ENCODE measurements at regions not wholly inside any gene's neighbourhood (a gene's known extent, or its start where the extent isn't known, plus 50 kb on each side); places are given as distances from the start of the nearest gene placed in this dataset.

DNA sequence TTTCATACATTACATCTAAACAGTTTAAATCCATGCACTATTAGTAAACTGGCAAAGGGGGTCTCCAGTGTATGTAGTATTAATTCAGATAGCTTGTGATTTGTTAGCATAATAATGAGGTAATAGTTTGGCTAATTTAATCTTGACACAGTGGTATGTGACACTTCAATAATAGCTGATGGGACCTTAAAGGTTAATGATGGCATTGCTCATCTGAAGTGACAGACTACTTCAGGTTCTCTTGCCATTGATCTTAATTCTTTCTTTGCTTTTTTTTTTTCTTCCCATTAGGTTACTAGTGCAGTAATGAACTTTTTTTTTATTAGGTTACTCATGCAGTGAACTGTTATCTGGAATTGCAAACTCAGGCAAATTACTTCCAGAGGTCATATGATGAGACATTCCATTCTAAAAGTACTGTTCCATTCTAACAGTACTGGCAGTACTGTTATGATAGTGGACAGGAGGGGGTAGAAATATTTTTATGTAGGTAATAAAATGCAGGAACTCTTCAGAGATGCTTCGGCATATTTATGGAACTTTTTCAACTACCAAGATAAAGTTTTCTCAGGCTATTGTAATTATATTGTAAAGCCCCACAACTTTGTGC is 911.3 kb upstream of the LCORL start:
- no peak overlapping the region for H3K4me3 ChIP-seq
- H3K27me3 ChIP-seq: no peaks in the 10 kb centered on the region
- H3K4me1 ChIP-seq (replicated peaks in 1 of 2): no peaks in the 10 kb centered on the region
- TF ChIP-seq, protein P1, sequence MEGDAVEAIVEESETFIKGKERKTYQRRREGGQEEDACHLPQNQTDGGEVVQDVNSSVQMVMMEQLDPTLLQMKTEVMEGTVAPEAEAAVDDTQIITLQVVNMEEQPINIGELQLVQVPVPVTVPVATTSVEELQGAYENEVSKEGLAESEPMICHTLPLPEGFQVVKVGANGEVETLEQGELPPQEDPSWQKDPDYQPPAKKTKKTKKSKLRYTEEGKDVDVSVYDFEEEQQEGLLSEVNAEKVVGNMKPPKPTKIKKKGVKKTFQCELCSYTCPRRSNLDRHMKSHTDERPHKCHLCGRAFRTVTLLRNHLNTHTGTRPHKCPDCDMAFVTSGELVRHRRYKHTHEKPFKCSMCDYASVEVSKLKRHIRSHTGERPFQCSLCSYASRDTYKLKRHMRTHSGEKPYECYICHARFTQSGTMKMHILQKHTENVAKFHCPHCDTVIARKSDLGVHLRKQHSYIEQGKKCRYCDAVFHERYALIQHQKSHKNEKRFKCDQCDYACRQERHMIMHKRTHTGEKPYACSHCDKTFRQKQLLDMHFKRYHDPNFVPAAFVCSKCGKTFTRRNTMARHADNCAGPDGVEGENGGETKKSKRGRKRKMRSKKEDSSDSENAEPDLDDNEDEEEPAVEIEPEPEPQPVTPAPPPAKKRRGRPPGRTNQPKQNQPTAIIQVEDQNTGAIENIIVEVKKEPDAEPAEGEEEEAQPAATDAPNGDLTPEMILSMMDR (IDR thresholded peaks at IDR 0.05): no peak
- TF ChIP-seq POLR2A (IDR thresholded peaks at IDR 0.05): no peak
- intact Hi-C loops (cut with DNase I): loop anchor here in 1 of 2 donors (10.0 kb wide), 1 partner anchor 248 kb away; no protein-coding TSS in a partner anchor
- 79 to 86% (median 83%) methylated on average over 1 of the region's 1 CpG for WGBS, 4 donors
- DNase-seq: no peak
- no peak overlapping the region for H3K27ac ChIP-seq
- no peaks in the 10 kb centered on the region for H3K9me3 ChIP-seq (replicated peaks in 1 of 3)
- H3K36me3 ChIP-seq (replicated peaks in 1 of 2): no peaks in the 10 kb centered on the region

DNA sequence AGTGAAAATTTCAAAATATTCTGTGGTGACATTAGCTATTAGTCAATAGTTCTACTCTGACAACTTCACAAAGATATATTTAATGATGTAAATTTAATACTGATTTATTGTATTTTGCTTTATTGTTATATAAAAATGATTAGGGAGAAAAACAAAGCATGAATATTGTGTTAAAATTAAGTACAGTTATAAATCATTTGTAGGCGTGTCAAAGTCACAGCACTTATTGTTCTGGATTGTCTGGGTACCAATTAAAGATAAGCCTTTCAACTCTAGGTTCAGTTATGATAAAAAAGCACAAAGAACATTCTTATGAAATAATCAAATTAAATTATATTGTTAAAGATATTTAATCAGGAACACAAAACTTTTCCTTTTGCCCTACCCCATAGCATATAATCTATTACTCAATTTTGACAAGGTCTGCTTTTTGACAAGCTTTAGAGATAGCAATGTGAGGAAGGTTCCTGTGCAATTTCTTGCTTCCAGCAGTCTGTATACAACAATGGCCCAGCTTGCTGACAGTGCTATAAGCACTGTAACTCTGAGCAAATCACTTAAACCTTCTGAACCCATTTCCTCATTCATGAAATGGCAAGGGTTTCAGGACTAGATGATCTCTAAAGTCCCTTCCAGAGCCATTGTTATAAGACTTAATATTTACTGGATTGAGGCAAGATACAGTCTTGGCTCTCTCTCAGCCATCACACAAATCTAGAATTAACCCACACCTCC is 910.3 kb upstream of the LCORL start:
- DNase-seq: no peak
- 76 to 88% (median 85%) methylated on average over 1 of the region's 1 CpG for WGBS, 4 donors
- Histone ChIP-seq H3K36me3 (replicated peaks in 1 of 2) (no peaks in the 10 kb centered on the region), H3K4me3 (no peak overlapping the region), H3K27me3 (no peaks in the 10 kb centered on the region), H3K27ac (no peak overlapping the region), H3K9me3 (replicated peaks in 1 of 3) (no peaks in the 10 kb centered on the region), H3K4me1 (replicated peaks in 1 of 2) (no peaks in the 10 kb centered on the region)
- TF ChIP-seq, protein P1 (IDR thresholded peaks at IDR 0.05): no peak
- TF ChIP-seq POLR2A (IDR thresholded peaks at IDR 0.05): no peak
- intact Hi-C loops (cut with DNase I): loop anchor here in 1 of 2 donors (10.0 kb wide), 1 partner anchor 247 kb away; no protein-coding TSS in a partner anchor

DNA sequence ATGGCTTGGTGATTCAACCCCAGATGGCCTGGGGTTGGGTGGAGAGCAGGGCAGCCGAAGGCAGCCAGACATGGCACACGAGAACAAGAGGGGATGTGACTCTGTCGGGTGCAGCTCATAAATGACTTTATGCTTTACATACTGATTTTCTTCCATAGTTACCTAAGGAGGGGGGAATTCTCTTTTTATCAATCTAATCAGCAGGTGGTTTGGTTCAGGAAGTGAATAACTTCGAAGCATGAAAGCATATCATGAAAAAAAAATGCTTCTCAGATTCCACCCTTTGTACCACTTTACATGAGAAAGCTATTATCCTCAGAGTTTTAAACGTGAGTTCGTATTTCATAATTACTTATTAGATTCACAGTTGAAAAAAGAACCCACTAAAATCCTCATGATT is 908.9 kb upstream of the LCORL start:
- DNase-seq: no peak
- Histone ChIP-seq H3K36me3 (replicated peaks in 1 of 2) (no peaks in the 10 kb centered on the region), H3K9me3 (replicated peaks in 1 of 3) (no peaks in the 10 kb centered on the region), H3K4me1 (replicated peaks in 1 of 2) (no peaks in the 10 kb centered on the region), H3K4me3 (no peak overlapping the region), H3K27me3 (no peaks in the 10 kb centered on the region), H3K27ac (no peak overlapping the region)
- intact Hi-C loops (cut with DNase I): loop anchor here in 1 of 2 donors (10.0 kb wide), 1 partner anchor 246 kb away; no protein-coding TSS in a partner anchor
- no peak for TF ChIP-seq POLR2A (IDR thresholded peaks at IDR 0.05)
- TF ChIP-seq, protein P1 (IDR thresholded peaks at IDR 0.05): no peak
- WGBS, 4 donors: 83 to 87% (median 86%) methylated on average over 6 of the region's 6 CpGs

DNA sequence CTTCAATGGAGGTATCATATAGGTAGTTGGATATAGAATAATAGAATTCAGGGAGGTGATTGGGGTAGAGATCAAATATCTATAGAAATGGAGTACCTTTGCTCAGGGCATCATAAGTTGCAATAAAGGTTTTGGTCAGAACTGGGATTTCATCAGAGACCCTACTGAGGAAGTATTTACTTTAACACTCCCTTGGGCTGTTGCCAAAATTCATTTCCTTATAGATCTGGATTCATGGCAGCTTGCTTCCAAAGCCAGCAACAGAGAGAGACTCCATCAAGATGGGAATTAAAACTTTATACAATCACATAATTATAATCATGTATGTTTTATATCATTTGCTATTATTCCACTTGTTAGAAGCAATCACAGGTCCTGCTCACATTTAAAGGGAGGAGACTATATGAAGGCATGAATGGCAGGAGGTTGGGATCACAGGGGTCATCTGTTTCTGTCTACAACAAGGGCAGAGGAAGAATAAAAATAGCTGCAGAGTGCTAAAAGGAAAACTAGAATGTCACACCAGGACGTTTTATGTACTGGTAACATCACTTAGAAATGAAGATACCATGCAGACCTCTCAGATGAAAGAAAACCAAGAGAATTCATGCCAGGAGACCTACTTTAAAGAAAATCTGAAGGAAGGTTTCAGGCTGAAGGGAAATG is 902.1 kb upstream of the LCORL start:
- WGBS, 4 donors: 4 to 11% (median 8%) methylated on average over 1 of the region's 1 CpG
- Histone ChIP-seq H3K4me1 (replicated peaks in 1 of 2) (no peaks in the 10 kb centered on the region), H3K9me3 (replicated peaks in 1 of 3) (no peaks in the 10 kb centered on the region), H3K27me3 (no peaks in the 10 kb centered on the region), H3K36me3 (replicated peaks in 1 of 2) (no peaks in the 10 kb centered on the region), H3K4me3 (no peak overlapping the region), H3K27ac (no peak overlapping the region)
- DNase-seq: no peak
- intact Hi-C loops (cut with DNase I): no loop called here
- TF ChIP-seq, protein P1 (IDR thresholded peaks at IDR 0.05): no peak
- no peak for TF ChIP-seq POLR2A (IDR thresholded peaks at IDR 0.05)

Data from adrenal gland (tissue), 9 donors.